Hepatocyte (in vitro differentiated cells): ENCODE measurements at regions not wholly inside any gene's neighbourhood (a gene's known extent, or its start where the extent isn't known, plus 50 kb on each side); places are given as distances from the start of the nearest gene placed in this dataset.

ENCODE experiments used
- DNase-seq: peaks from one replicate; pipeline ENCODE4 v3.0.0-alpha.2; 2016; ENCODE audit warnings: low spot score
- H2AFZ ChIP-seq: fragments of 200-600 bp; sonication (generic); 2 replicates; pipeline ENCODE4 v1.6.0; 2016; ENCODE audit warnings: antibody characterized with exemption, mild to moderate bottlenecking
- H3K27ac ChIP-seq: fragments of 200-600 bp; sonication (generic); 2 replicates; pipeline ENCODE4 v1.5.1; 2016; ENCODE audit warnings: mild to moderate bottlenecking
- H3K27me3 ChIP-seq: fragments of 200-600 bp; sonication (generic); 2 replicates; pipeline ENCODE4 v1.6.1; 2016
- H3K36me3 ChIP-seq: fragments of 200-600 bp; sonication (generic); replicated peaks from 2 replicates; pipeline ENCODE4 v1.5.1; 2016; ENCODE audit warnings: low read depth; ENCODE audit not compliant: insufficient read depth
- H3K4me1 ChIP-seq: fragments of 200-600 bp; sonication (generic); 2 replicates; pipeline ENCODE4 v1.5.1; 2016; ENCODE audit warnings: mild to moderate bottlenecking, moderate library complexity; ENCODE audit not compliant: insufficient read depth
- H3K4me2 ChIP-seq: fragments of 200-600 bp; sonication (generic); 2 replicates; pipeline ENCODE4 v1.6.0; 2016
- H3K4me3 ChIP-seq: fragments of 200-600 bp; sonication (generic); 2 replicates; pipeline ENCODE4 v1.5.1; 2016; ENCODE audit warnings: mild to moderate bottlenecking
- H3K79me2 ChIP-seq: fragments of 200-600 bp; sonication (generic); 2 replicates; pipeline ENCODE4 v1.6.0; 2017; ENCODE audit warnings: mild to moderate bottlenecking
- H3K9me2 ChIP-seq: fragments of 200-600 bp; sonication (generic); replicated peaks from 2 replicates; pipeline ENCODE4 v1.6.0; 2017; ENCODE audit warnings: mild to moderate bottlenecking; ENCODE audit not compliant: insufficient read depth
- H3K9me3 ChIP-seq: fragments of 200-600 bp; sonication (generic); 2 replicates; pipeline ENCODE4 v1.5.1; 2016; ENCODE audit warnings: low read depth, mild to moderate bottlenecking
- H4K20me1 ChIP-seq: fragments of 200-600 bp; sonication (generic); 2 replicates; pipeline ENCODE4 v1.6.0; 2016; ENCODE audit warnings: mild to moderate bottlenecking; ENCODE audit not compliant: insufficient read depth, poor library complexity, severe bottlenecking
- CTCF ChIP-seq: fragments of 200-600 bp; sonication (generic); IDR thresholded peaks from 2 replicates; pipeline ENCODE4 v1.5.1; 2016; ENCODE audit warnings: antibody characterized with exemption, mild to moderate bottlenecking; ENCODE audit not compliant: poor library complexity
- EZH2 ChIP-seq: fragments of 200-600 bp; sonication (generic); IDR thresholded peaks from 2 replicates; pipeline ENCODE4 v1.6.1; 2016; ENCODE audit warnings: antibody characterized with exemption, mild to moderate bottlenecking, borderline replicate concordance
- EZH2phosphoT487 ChIP-seq: fragments of 200-600 bp; sonication (generic); IDR thresholded peaks from one replicate; pipeline ENCODE4 v1.6.1; 2018; ENCODE audit warnings: antibody characterized with exemption, mild to moderate bottlenecking, low read depth, moderate library complexity; ENCODE audit not compliant: unreplicated experiment, severe bottlenecking
- WGBS: methylation state at CpG from one replicate; pipeline ENCODE4 v1.1.6; 2016; ENCODE audit warnings: low lambda C conversion rate; ENCODE audit errors: missing lambda C conversion rate; 5-methylcytosine and 5-hydroxymethylcytosine counted together

DNA sequence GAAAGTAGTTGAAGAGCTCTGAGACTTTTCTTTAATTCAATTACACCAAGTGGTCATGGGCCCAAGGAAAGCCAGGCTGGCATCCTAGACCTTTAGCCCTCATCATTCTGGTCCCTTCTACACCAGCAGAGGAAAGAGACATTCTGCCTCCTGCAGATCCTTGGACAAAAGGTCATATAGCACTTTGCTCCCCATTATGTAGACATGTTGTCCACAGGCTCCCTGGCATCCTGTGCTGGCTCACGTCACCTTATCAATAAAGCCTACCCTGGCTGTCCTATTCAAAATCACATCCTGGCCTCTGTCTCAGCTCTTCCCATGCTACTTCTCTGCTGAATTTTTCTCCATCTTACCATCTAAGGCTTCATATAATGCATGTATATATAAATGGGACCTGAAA lies 61.6 kb upstream of the MAF start:
- H4K20me1 ChIP-seq, result no peaks in the 10 kb centered on the region
- no peak for TF ChIP-seq EZH2
- no peak overlapping the region for H3K27ac ChIP-seq
- peaks cover 9% of the 10 kb centered on the region for H3K4me1 ChIP-seq
- no peaks in the 10 kb centered on the region for H3K79me2 ChIP-seq
- H3K27me3 ChIP-seq, result no peaks in the 10 kb centered on the region
- no peaks in the 10 kb centered on the region for H3K9me3 ChIP-seq
- H3K36me3 ChIP-seq, result no peaks in the 10 kb centered on the region
- H3K4me2 ChIP-seq, result no peak overlapping the region
- H3K4me3 ChIP-seq, result no peak overlapping the region
- H3K9me2 ChIP-seq, result no peaks in the 10 kb centered on the region
- WGBS, result 91% methylated on average over 1 of the region's 1 CpG
- no peak overlapping the region for H2AFZ ChIP-seq
- DNase-seq, result no peak

- no peak for TF ChIP-seq EZH2phosphoT487
- TF ChIP-seq CTCF, result no peak
- TF ChIP-seq EZH2, result no peak
- Histone ChIP-seq H3K27ac (no peak overlapping the region), H3K4me3 (no peak overlapping the region), H2AFZ (no peak overlapping the region), H3K36me3 (no peaks in the 10 kb centered on the region), H3K9me2 (no peaks in the 10 kb centered on the region), H4K20me1 (no peaks in the 10 kb centered on the region), H3K4me2 (no peak overlapping the region), H3K9me3 (no peaks in the 10 kb centered on the region), H3K79me2 (no peaks in the 10 kb centered on the region), H3K27me3 (no peaks in the 10 kb centered on the region), H3K4me1 (peaks cover 14% of the 10 kb centered on the region)
- DNase-seq, result no peak
- WGBS, result 87% methylated on average over 5 of the region's 5 CpGs
Observed at GRCh38 chr16:79661578-79661977, 61.0 kb upstream of the MAF start.

- 89% methylated on average over 5 of the region's 5 CpGs for WGBS
- Histone ChIP-seq H2AFZ (no peak overlapping the region), H3K4me1 (peaks cover 19% of the 10 kb centered on the region), H3K4me2 (no peak overlapping the region), H3K79me2 (no peaks in the 10 kb centered on the region), H3K27me3 (no peaks in the 10 kb centered on the region), H3K9me3 (no peaks in the 10 kb centered on the region), H3K27ac (no peak overlapping the region), H3K4me3 (no peak overlapping the region), H3K36me3 (no peaks in the 10 kb centered on the region), H4K20me1 (no peaks in the 10 kb centered on the region), H3K9me2 (no peaks in the 10 kb centered on the region)
- TF ChIP-seq CTCF (no peak), EZH2phosphoT487 (no peak), EZH2 (no peak)
- no peak for DNase-seq
Observed at GRCh38 chr16:79659344-79659743, 58.8 kb upstream of the MAF start.

DNA sequence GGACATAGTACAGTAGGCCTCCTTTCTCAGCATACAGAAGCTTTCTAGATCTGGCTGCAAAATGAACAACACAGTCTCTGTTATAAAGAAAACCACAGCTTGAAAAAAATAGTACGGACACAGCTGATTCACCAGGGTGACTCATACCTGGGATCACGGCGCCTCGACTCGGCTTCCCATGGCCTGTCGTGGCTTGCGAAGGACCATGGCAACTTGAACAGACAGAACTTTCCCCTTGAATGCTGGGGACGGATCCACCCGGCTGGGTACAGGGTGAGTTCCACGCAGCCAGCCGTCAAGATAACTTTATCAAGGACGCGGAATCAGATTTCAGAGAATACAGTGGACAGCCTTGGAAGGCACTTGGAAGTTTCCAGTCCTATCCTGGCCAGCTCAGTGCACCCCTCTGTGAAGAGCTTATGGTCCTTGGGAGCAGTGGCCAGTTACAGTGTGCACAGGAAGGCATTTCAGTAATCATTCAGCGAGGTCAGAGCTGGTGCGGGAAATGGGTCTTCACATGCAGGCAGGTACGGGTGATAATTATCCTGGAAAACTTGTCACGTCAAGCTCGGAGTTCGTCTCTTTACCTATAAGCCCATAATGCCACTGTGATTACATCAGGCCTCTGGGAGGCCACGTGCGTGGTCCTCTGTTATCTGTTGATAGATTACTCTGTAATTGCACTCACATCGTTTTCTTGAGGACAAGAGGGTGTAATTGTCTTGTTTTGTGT lies 57.9 kb upstream of the MAF start:
- H3K9me2 ChIP-seq, result no peaks in the 10 kb centered on the region
- H3K27me3 ChIP-seq, result no peaks in the 10 kb centered on the region
- peak; percentile 75 for DNase-seq
- WGBS, result 49% methylated on average over 22 of the region's 22 CpGs
- H4K20me1 ChIP-seq, result no peaks in the 10 kb centered on the region
- no peaks in the 10 kb centered on the region for H3K9me3 ChIP-seq
- TF ChIP-seq CTCF, result no peak
- no peak for TF ChIP-seq EZH2
- TF ChIP-seq EZH2phosphoT487, result no peak
- H3K4me1 ChIP-seq, result peaks cover 19% of the 10 kb centered on the region
- no peak overlapping the region for H2AFZ ChIP-seq
- peak overlapping the region; percentile 36 for H3K4me2 ChIP-seq
- H3K27ac ChIP-seq, result peak overlapping the region; percentile 87
- no peak overlapping the region for H3K4me3 ChIP-seq
- no peaks in the 10 kb centered on the region for H3K79me2 ChIP-seq
- H3K36me3 ChIP-seq, result no peaks in the 10 kb centered on the region
